Epithelial cell of esophagus (primary cell): ENCODE measurements at regions not wholly inside any gene's neighbourhood (a gene's known extent, or its start where the extent isn't known, plus 50 kb on each side); places are given as distances from the start of the nearest gene placed in this dataset.
"Not testable (repeated sequence)": the region's sequence is repeated elsewhere in the genome, so short reads cannot be mapped to it uniquely, and the experiment has no call there.

Source experiments
- DNase-seq: peaks from one replicate; pipeline ENCODE4 v3.0.0; 2010; ENCODE audit warnings: low read depth
- H3K4me3 ChIP-seq: 2 replicates; pipeline ENCODE4 v1.5.1; 2011; ENCODE audit warnings: mild to moderate bottlenecking, low read length, control low read depth
- CTCF ChIP-seq: IDR thresholded peaks from 2 replicates; pipeline ENCODE4 v1.5.1; 2011; ENCODE audit warnings: low read depth, mild to moderate bottlenecking, low read length, control low read depth, inconsistent platforms; ENCODE audit not compliant: insufficient read depth; ENCODE audit errors: missing control alignments

- DNase-seq = peak; percentile 74
- peak; percentile 90 for TF ChIP-seq CTCF
- H3K4me3 ChIP-seq = no peak overlapping the region
Measured at GRCh38 chr14:99995700-99996356, 69.4 kb upstream of the EVL start.

GRCh38 chr14:99996951-99997571, 68.2 kb upstream of the EVL start:
- peak; percentile 80 for DNase-seq
- TF ChIP-seq CTCF = no peak
- no peak overlapping the region for H3K4me3 ChIP-seq

GRCh38 chr14:100000398-100000797, 64.8 kb upstream of the EVL start:
- not testable (repeated sequence) for H3K4me3 ChIP-seq, DNase-seq

- TF ChIP-seq CTCF = no peak
- DNase-seq = no peak
- no peak overlapping the region for H3K4me3 ChIP-seq
Measured at GRCh38 chr14:100004392-100004791, 60.8 kb upstream of the EVL start.

GRCh38 chr14:100007254-100007653, 58.0 kb upstream of the EVL start:
- no peak overlapping the region for H3K4me3 ChIP-seq
- no peak for TF ChIP-seq CTCF
- no peak for DNase-seq

GRCh38 chr14:100009802-100010201, 55.4 kb upstream of the EVL start:
- DNase-seq, H3K4me3 ChIP-seq: not testable (repeated sequence)

- no peak for DNase-seq
- TF ChIP-seq CTCF = no peak
- no peak overlapping the region for H3K4me3 ChIP-seq
Measured at GRCh38 chr14:100010679-100011078, 54.5 kb upstream of the EVL start.

- H3K4me3 ChIP-seq = no peak overlapping the region
- no peak for TF ChIP-seq CTCF
- no peak for DNase-seq
Measured at GRCh38 chr14:100011628-100012325, 53.4 kb upstream of the EVL start.
